OCI-LY1 (cell line): ENCODE measurements at regions not wholly inside any gene's neighbourhood (a gene's known extent, or its start where the extent isn't known, plus 50 kb on each side); places are given as distances from the start of the nearest gene placed in this dataset.

Source experiments
- H2AFZ ChIP-seq: fragments of 200-600 bp; sonication (generic), shearing (Covaris generic); 2 replicates; pipeline ENCODE4 v1.6.0; 2014; ENCODE audit warnings: antibody characterized with exemption, mild to moderate bottlenecking, low read length
- H3F3A ChIP-seq: fragments of 200-600 bp; sonication (generic), shearing (Covaris generic); 2 replicates; pipeline ENCODE4 v1.6.0; 2014; ENCODE audit warnings: mild to moderate bottlenecking, antibody characterized with exemption, low read length, moderate library complexity; ENCODE audit not compliant: insufficient read depth
- H3K27ac ChIP-seq: fragments of 200-600 bp; sonication (generic); 2 replicates; pipeline ENCODE4 v1.5.1; 2014; ENCODE audit warnings: low read length, mixed run types, mild to moderate bottlenecking, low read depth; ENCODE audit not compliant: poor library complexity, severe bottlenecking
- H3K27me3 ChIP-seq: fragments of 200-600 bp; sonication (generic); 2 replicates; pipeline ENCODE4 v1.6.0; 2014; ENCODE audit warnings: antibody characterized with exemption, mild to moderate bottlenecking, low read length, moderate library complexity; ENCODE audit not compliant: insufficient read depth
- H3K36me3 ChIP-seq: fragments of 200-600 bp; sonication (generic); 2 replicates; pipeline ENCODE4 v1.6.1; 2014; ENCODE audit warnings: mild to moderate bottlenecking, antibody characterized with exemption, low read length, moderate library complexity, mixed read lengths; ENCODE audit not compliant: insufficient read depth
- H3K4me1 ChIP-seq: fragments of 200-600 bp; sonication (generic); 2 replicates; pipeline ENCODE4 v1.5.1; 2014; ENCODE audit warnings: mild to moderate bottlenecking, low read length, moderate library complexity; ENCODE audit not compliant: insufficient read depth, severe bottlenecking
- H3K4me2 ChIP-seq: fragments of 200-600 bp; sonication (generic), shearing (Covaris generic); 2 replicates; pipeline ENCODE4 v1.6.1; 2014; ENCODE audit warnings: low read length
- H3K4me3 ChIP-seq: fragments of 200-600 bp; sonication (generic); 2 replicates; pipeline ENCODE4 v1.5.1; 2014; ENCODE audit warnings: low read length, low read depth, mild to moderate bottlenecking, mixed read lengths; ENCODE audit not compliant: poor library complexity, severe bottlenecking
- H3K79me2 ChIP-seq: fragments of 200-600 bp; shearing (Covaris generic); 2 replicates; pipeline ENCODE4 v1.6.1; 2016; ENCODE audit warnings: mixed run types, low read length, mixed read lengths; ENCODE audit not compliant: insufficient read depth
- H3K9ac ChIP-seq: fragments of 200-600 bp; sonication (generic), shearing (Covaris generic); 2 replicates; pipeline ENCODE4 v1.6.1; 2014; ENCODE audit warnings: mild to moderate bottlenecking, low read length, mixed read lengths
- H3K9me2 ChIP-seq: fragments of 200-600 bp; sonication (generic), shearing (Covaris generic); 2 replicates; pipeline ENCODE4 v1.6.1; 2014; ENCODE audit warnings: low read depth, mild to moderate bottlenecking, low read length, mixed read lengths
- H3K9me3 ChIP-seq: fragments of 200-600 bp; shearing (Covaris generic); 2 replicates; pipeline ENCODE4 v1.6.1; 2014; ENCODE audit warnings: low read length, mixed read lengths
- H4K20me1 ChIP-seq: fragments of 200-600 bp; sonication (generic), shearing (Covaris generic); 2 replicates; pipeline ENCODE4 v1.6.0; 2016; ENCODE audit warnings: mild to moderate bottlenecking, low read length; ENCODE audit not compliant: insufficient read depth
- EZH2 ChIP-seq: fragments of 200-600 bp; sonication (generic), shearing (Covaris generic); IDR thresholded peaks from 2 replicates; pipeline ENCODE4 v1.8.0; 2017; ENCODE audit warnings: borderline replicate concordance, mixed run types, mild to moderate bottlenecking, antibody characterized with exemption, low read length, moderate library complexity, mixed read lengths
- TF ChIP-seq, protein P1 (sequence below): fragments of 200-600 bp; sonication (generic), shearing (Covaris generic); IDR thresholded peaks from 2 replicates; pipeline ENCODE4 v1.5.1; 2017; ENCODE audit warnings: mild to moderate bottlenecking, antibody characterized with exemption, low read length, moderate library complexity, mixed read lengths

DNA sequence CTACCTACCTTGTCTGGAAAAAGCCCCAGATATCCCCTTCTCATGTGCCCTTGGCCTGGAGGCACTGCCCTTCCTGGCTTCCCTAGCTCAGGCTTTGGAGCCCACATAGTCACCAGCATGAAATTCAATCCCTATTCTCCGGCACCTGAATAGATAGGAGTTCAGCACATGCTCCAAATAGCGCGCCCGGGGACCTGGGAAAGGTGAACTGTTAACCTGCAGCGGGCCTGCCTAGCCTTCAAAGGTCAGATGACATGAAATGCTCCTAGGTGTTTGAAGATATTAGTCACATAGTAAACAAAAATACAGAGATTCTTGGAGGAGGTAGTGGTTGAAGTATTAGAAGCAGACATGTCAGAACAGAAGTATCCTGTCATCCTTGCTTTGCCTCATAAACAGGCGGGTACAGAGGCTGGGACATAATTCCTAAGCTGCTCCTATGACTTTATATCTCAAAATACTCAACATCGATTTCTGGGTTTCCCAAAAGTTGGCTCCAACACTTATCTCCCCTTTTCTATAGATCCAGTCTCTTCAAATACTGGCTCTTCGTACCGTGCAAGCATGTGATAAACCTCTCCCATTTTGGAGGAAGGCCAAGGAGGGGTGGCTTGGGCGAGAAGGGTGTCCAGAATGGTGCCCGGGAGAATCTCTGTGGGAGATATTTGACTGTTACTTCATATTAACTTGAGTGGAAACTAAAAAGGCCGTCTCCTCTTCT lies 88.0 kb upstream of the ANKH start:
- no peaks in the 10 kb centered on the region for H3K36me3 ChIP-seq
- H3K79me2 ChIP-seq: no peaks in the 10 kb centered on the region
- H4K20me1 ChIP-seq: no peaks in the 10 kb centered on the region
- no peak overlapping the region for H3K9ac ChIP-seq
- no peaks in the 10 kb centered on the region for H3K9me3 ChIP-seq
- H2AFZ ChIP-seq: no peak overlapping the region
- no peak overlapping the region for H3K4me3 ChIP-seq
- no peak overlapping the region for H3K27ac ChIP-seq
- 0 out of 2 replicates have a peak, but pooled peaks cover 3% of the 10 kb centered on the region for H3K27me3 ChIP-seq
- no peaks in the 10 kb centered on the region for H3F3A ChIP-seq
- no peaks in the 10 kb centered on the region for H3K9me2 ChIP-seq
- H3K4me2 ChIP-seq: no peak overlapping the region
- H3K4me1 ChIP-seq: no peaks in the 10 kb centered on the region
- TF ChIP-seq EZH2: no peak
- TF ChIP-seq, protein P1, sequence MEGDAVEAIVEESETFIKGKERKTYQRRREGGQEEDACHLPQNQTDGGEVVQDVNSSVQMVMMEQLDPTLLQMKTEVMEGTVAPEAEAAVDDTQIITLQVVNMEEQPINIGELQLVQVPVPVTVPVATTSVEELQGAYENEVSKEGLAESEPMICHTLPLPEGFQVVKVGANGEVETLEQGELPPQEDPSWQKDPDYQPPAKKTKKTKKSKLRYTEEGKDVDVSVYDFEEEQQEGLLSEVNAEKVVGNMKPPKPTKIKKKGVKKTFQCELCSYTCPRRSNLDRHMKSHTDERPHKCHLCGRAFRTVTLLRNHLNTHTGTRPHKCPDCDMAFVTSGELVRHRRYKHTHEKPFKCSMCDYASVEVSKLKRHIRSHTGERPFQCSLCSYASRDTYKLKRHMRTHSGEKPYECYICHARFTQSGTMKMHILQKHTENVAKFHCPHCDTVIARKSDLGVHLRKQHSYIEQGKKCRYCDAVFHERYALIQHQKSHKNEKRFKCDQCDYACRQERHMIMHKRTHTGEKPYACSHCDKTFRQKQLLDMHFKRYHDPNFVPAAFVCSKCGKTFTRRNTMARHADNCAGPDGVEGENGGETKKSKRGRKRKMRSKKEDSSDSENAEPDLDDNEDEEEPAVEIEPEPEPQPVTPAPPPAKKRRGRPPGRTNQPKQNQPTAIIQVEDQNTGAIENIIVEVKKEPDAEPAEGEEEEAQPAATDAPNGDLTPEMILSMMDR: no peak

DNA sequence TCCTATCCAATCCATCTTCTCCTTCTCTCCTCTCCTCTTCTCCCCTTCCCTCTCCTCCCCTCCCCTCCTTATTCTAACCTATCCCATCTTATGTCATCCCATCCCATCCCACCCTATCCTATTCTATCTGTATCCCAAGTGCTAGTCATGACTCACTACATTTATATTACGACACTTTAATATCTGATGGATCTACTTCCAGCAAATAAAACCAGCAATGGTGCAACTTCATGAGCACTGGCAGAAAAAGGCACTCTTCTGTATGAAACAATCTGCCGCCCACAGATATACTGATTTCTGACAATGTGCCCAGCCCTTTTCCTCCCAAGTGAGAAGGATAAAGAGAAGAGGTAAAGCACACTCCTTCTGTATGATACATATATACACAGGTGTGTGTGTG lies 86.6 kb upstream of the ANKH start:
- no peaks in the 10 kb centered on the region for H4K20me1 ChIP-seq
- H3K4me2 ChIP-seq: no peak overlapping the region
- H3K27ac ChIP-seq: no peak overlapping the region
- no peaks in the 10 kb centered on the region for H3K36me3 ChIP-seq
- H3K4me3 ChIP-seq: no peak overlapping the region
- no peaks in the 10 kb centered on the region for H3K9me2 ChIP-seq
- H3K27me3 ChIP-seq: 0 out of 2 replicates have a peak, but pooled peaks cover 3% of the 10 kb centered on the region
- no peaks in the 10 kb centered on the region for H3K4me1 ChIP-seq
- H3K79me2 ChIP-seq: no peaks in the 10 kb centered on the region
- TF ChIP-seq, protein P1: no peak
- no peak for TF ChIP-seq EZH2
- H2AFZ ChIP-seq: no peak overlapping the region
- no peak overlapping the region for H3K9ac ChIP-seq
- no peaks in the 10 kb centered on the region for H3F3A ChIP-seq
- H3K9me3 ChIP-seq: no peaks in the 10 kb centered on the region

DNA sequence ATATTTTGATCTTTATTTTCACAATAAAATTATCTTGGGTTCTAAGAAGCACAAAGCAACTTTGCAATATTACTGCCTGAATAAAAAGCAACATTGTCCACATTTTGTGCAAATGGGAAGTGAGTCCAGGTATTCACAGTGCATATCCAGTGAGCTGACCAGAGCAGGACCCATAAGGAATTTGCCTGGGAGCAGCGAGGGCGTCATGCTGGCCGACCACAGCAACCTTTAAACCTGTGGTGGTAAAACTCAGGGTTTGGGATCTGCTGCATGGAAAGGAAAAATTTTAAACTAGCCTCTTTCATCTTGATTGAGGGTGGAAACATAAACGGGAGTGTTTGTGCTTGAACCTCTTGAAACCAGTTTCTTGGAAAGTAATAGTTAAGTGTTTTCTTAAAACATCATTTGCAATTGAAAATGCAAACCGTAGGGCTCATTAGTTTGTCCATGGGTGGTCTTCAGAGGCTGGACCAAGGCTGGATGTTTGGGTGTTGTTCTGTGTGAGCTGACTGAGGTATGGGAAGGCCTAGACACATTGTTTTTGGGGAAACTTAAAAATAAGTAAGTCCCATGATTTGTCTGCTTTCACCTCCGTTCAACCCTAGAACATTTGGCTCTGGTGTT lies 85.0 kb upstream of the ANKH start:
- no peak for TF ChIP-seq EZH2
- TF ChIP-seq, protein P1: no peak
- Histone ChIP-seq H3K27me3 (0 out of 2 replicates have a peak, but pooled peaks cover 3% of the 10 kb centered on the region), H2AFZ (no peak overlapping the region), H3F3A (no peaks in the 10 kb centered on the region), H3K9me3 (no peaks in the 10 kb centered on the region), H3K36me3 (no peaks in the 10 kb centered on the region), H3K4me3 (no peak overlapping the region), H3K4me1 (no peaks in the 10 kb centered on the region), H3K27ac (no peak overlapping the region), H4K20me1 (no peaks in the 10 kb centered on the region), H3K79me2 (no peaks in the 10 kb centered on the region), H3K9me2 (no peaks in the 10 kb centered on the region), H3K9ac (no peak overlapping the region), H3K4me2 (no peak overlapping the region)
